BJ (cell line): ENCODE measurements at regions not wholly inside any gene's neighbourhood (a gene's known extent, or its start where the extent isn't known, plus 50 kb on each side); places are given as distances from the start of the nearest gene placed in this dataset.

Source experiments
- CTCF ChIA-PET: fragments of 350-600 bp; formaldehyde crosslinking; extraction: SDS; loops from one replicate; lab custom pipeline; 2021; ENCODE audit warnings: antibody characterized with exemption, inconsistent platforms; lab: Yijun Ruan, JAX
- POLR2A ChIA-PET: fragments of 300-600 bp; sonication (Branson Sonifier 250); formaldehyde crosslinking; extraction: SDS; loops from one replicate; lab custom pipeline; 2021; ENCODE audit warnings: antibody characterized with exemption; lab: Charles Lee
- DNase-seq: peaks from one replicate; pipeline ENCODE4 v3.0.0-alpha.2; 2011; ENCODE audit warnings: low read depth
- H3K27me3 ChIP-seq: 2 replicates; pipeline ENCODE4 v1.6.0; 2011; ENCODE audit warnings: low read length; ENCODE audit not compliant: control insufficient read depth, insufficient read depth
- H3K36me3 ChIP-seq: 2 replicates; pipeline ENCODE4 v1.5.1; 2011; ENCODE audit warnings: low read length; ENCODE audit not compliant: control insufficient read depth, insufficient read depth
- H3K4me3 ChIP-seq: 2 replicates; pipeline ENCODE4 v1.5.1; 2011; ENCODE audit warnings: low read depth, mild to moderate bottlenecking, control low read depth, low read length
- TF ChIP-seq, protein P1 (sequence below): IDR thresholded peaks from 2 replicates; pipeline ENCODE4 v1.5.1; 2011; ENCODE audit warnings: low read depth, mild to moderate bottlenecking, control low read depth, inconsistent platforms, low read length, moderate library complexity; ENCODE audit not compliant: insufficient read depth

DNA sequence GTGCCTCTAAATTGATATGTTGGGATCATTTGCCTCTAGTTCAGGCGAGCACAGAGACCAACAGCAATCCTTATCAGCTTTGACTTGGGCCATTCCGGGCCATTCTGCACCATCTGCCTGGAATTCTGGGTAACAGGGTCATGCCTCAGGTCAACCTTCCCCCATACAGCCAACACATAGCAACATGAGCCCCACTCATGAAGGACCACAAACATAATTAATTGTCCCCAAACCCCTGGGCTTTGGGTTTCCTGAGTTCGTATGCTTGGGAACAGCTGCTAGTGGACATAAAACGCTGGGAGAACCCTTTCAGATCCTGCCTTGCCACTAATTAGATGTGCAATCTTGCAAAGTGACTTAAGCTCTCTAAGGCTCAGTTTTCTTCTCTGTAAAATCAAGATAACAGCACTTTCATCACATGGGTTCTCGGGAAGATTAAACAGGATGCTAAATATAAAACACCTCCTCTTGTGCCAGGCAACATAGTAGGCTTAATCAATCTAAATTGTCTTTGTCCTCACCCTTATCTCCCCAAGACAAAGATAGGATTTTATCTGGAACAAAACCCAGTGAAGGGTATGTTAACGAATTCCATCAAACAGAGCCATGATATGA, 426.5 kb downstream of the CD83 start:
- TF ChIP-seq, protein P1, sequence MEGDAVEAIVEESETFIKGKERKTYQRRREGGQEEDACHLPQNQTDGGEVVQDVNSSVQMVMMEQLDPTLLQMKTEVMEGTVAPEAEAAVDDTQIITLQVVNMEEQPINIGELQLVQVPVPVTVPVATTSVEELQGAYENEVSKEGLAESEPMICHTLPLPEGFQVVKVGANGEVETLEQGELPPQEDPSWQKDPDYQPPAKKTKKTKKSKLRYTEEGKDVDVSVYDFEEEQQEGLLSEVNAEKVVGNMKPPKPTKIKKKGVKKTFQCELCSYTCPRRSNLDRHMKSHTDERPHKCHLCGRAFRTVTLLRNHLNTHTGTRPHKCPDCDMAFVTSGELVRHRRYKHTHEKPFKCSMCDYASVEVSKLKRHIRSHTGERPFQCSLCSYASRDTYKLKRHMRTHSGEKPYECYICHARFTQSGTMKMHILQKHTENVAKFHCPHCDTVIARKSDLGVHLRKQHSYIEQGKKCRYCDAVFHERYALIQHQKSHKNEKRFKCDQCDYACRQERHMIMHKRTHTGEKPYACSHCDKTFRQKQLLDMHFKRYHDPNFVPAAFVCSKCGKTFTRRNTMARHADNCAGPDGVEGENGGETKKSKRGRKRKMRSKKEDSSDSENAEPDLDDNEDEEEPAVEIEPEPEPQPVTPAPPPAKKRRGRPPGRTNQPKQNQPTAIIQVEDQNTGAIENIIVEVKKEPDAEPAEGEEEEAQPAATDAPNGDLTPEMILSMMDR = no peak
- Histone ChIP-seq H3K27me3 (no peaks in the 10 kb centered on the region), H3K4me3 (no peak overlapping the region), H3K36me3 (no peaks in the 10 kb centered on the region)
- no peak for DNase-seq
- ChIA-PET POLR2A (no interaction called here), CTCF (interaction anchor here (1.6 kb wide), 1 partner anchor 10 kb away, joined by 6 read pairs; no protein-coding TSS in a partner anchor)

DNA sequence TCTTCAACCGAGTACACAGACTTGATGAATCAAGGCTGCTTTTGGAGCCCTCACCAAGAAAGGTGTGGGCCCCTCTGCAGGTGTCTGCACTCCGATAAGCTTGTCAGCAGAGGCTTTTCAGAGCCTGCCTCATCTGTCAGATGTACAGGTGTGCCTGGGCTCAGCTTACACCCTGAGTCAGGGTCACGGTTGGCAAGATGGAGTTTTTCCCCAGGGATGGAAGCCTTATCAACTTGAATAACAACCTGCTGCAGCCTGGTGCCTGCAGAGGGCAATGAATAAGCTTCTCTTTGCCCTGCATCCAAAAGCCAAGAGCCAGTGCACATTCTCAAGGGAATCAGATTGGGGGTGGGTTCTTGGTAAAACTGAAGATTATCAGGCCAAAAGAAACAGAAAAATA, 427.1 kb downstream of the CD83 start:
- CTCF ChIA-PET = interaction anchor here (1.6 kb wide), 1 partner anchor 9 kb away, joined by 6 read pairs; no protein-coding TSS in a partner anchor
- TF ChIP-seq, protein P1 = no peak
- no peak overlapping the region for H3K4me3 ChIP-seq
- POLR2A ChIA-PET = no interaction called here
- no peaks in the 10 kb centered on the region for H3K36me3 ChIP-seq
- no peaks in the 10 kb centered on the region for H3K27me3 ChIP-seq
- DNase-seq = no peak

DNA sequence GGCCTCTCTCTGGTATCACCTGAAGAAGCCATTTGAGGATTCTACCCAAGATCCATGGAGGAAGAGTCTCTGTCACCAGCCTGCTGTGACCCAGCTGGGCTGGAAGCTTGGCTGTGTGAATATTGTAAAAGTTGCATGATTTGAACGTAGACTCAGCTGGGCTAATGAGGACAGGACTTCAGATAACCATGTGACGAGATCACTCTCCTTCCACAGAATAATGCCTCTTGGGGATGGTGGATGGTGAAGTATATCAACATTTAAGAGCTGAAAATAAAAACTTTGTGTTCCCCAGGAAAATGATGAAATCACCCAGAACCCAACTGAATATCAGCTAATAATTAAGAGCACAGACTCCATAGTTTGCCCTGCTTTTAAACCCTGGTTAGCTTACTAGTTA, 427.9 kb downstream of the CD83 start:
- Histone ChIP-seq H3K27me3 (no peaks in the 10 kb centered on the region), H3K4me3 (no peak overlapping the region), H3K36me3 (no peaks in the 10 kb centered on the region)
- ChIA-PET POLR2A (no interaction called here), CTCF (interaction anchor here (1.6 kb wide), 1 partner anchor 8 kb away, joined by 6 read pairs; no protein-coding TSS in a partner anchor)
- DNase-seq = no peak
- TF ChIP-seq, protein P1 = no peak

DNA sequence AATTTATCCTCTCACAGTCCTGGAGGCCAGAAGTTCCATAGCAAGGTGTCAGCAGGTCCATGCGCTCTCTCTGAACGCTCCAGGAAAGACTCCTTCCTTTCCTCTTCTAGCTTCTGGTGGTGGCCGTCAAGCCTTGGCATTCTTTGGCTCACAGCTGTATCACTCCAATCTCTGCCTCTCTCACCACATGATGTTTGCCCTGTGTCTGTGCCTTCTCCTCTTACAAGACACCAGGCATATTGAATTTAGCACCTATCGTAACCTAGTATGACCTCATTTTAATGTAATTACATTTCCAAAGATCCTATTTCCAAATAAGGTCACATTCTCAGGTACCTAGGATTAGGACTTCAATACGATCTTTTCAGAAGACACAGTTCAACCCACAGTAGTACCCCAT, 428.5 kb downstream of the CD83 start:
- TF ChIP-seq, protein P1 = no peak
- POLR2A ChIA-PET = no interaction called here
- Histone ChIP-seq H3K4me3 (no peak overlapping the region), H3K36me3 (no peaks in the 10 kb centered on the region), H3K27me3 (no peaks in the 10 kb centered on the region)
- no peak for DNase-seq
- CTCF ChIA-PET = interaction anchor here (1.6 kb wide), 1 partner anchor 8 kb away, joined by 6 read pairs; no protein-coding TSS in a partner anchor

DNA sequence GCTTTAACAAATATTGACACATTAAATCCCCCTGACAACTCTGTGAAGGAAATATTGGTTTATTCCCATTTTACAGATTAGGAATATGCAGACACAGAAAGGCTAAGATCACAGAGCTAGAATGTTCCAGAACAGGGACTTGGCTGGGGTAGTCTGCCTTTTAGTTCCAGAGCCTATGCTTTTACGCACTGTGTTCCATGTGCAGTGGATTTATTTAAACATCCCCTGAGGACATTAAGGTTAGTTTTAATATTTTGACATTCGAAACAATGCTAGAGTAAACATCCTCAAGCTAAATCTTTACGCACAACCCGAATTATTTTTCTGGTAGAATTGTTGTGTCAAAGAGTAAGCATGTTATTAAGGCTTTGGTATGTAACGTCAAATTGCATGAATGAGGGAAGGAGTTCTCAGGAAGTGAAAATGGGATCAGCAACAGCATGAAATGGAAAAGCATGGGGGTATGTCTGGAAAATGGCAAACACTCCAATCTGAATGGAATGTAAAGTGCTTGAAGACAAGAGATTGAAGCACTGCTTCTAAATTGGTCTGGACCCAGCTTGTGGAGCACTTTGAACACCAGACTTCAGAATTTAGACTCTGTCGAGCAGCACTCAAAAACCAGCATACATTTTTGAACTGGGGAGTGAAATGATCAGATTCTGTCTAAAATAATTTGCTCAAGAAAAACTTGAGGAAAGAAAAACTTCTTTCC, 429.9 kb downstream of the CD83 start:
- Histone ChIP-seq H3K27me3 (no peaks in the 10 kb centered on the region), H3K36me3 (no peaks in the 10 kb centered on the region), H3K4me3 (no peak overlapping the region)
- ChIA-PET POLR2A (no interaction called here), CTCF (no interaction called here)
- DNase-seq = no peak
- TF ChIP-seq, protein P1 = no peak
